CD4-positive, CD25-positive, alpha-beta regulatory T cell (primary cell): ENCODE measurements at regions not wholly inside any gene's neighbourhood (a gene's known extent, or its start where the extent isn't known, plus 50 kb on each side); places are given as distances from the start of the nearest gene placed in this dataset.
A peak's percentile ranks its signal among the peaks of the same experiment; 100 is the strongest.

Source experiments
- ATAC-seq, 2 donors: fragments of 150-1000 bp; cut with Tn5 transposase; one replicate each; pipeline ENCODE4 v1.10.0; 2021; ENCODE audit warnings: low read depth in 2 of 2, moderate number of reproducible peaks in 2 of 2, moderate library complexity in 1 of 2
- DNase-seq, 3 donors: peaks; one replicate each; pipeline versions ENCODE4 v3.0.0 to v3.0.0-alpha.2; 2012 to 2022; ENCODE audit warnings: mixed read lengths in 1 of 3
- H3K27ac ChIP-seq: one replicate; pipeline ENCODE4 v1.7.0; 2013; ENCODE audit warnings: mild to moderate bottlenecking, low read length; ENCODE audit not compliant: insufficient read depth, poor library complexity, severe bottlenecking
- H3K27me3 ChIP-seq: one replicate; pipeline ENCODE4 v1.7.0; 2013; ENCODE audit warnings: low read length; ENCODE audit not compliant: control insufficient read depth, insufficient read depth
- H3K36me3 ChIP-seq: one replicate; pipeline ENCODE4 v1.7.0; 2013; ENCODE audit warnings: mild to moderate bottlenecking, low read length, moderate library complexity; ENCODE audit not compliant: control insufficient read depth, insufficient read depth
- H3K4me1 ChIP-seq: 2 replicates; pipeline ENCODE4 v1.7.0; 2013; ENCODE audit warnings: mild to moderate bottlenecking, low read length; ENCODE audit not compliant: insufficient read depth, control insufficient read depth, poor library complexity, severe bottlenecking
- H3K4me3 ChIP-seq: one replicate; pipeline ENCODE4 v1.7.0; 2013; ENCODE audit warnings: low read depth, mild to moderate bottlenecking, low read length, moderate library complexity
- H3K9me3 ChIP-seq, 2 experiments: 1 replicate in 1 of 2; 2 replicates in 1 of 2; pipeline ENCODE4 v1.7.0; 2013; ENCODE audit warnings: low read length in 2 of 2, mild to moderate bottlenecking in 1 of 2, moderate library complexity in 1 of 2; ENCODE audit not compliant: control insufficient read depth in 2 of 2
- H3K27ac Mint-ChIP-seq, 3 donors: one replicate each; pipeline ENCODE4 v1.8.0; 2020 to 2022; ENCODE audit warnings: mild to moderate bottlenecking in 3 of 3, mixed read lengths in 3 of 3, moderate library complexity in 2 of 3
- H3K27me3 Mint-ChIP-seq: one replicate; pipeline ENCODE4 v1.8.0; 2022; ENCODE audit warnings: mild to moderate bottlenecking, mixed read lengths
- H3K36me3 Mint-ChIP-seq: one replicate; pipeline ENCODE4 v1.8.0; 2020; ENCODE audit warnings: mixed read lengths
- H3K4me1 Mint-ChIP-seq, 4 donors: one replicate each; pipeline ENCODE4 v1.8.0; 2020 to 2022; ENCODE audit warnings: mixed read lengths in 4 of 4, mild to moderate bottlenecking in 1 of 4
- H3K4me3 Mint-ChIP-seq, 4 donors: one replicate each; pipeline ENCODE4 v1.8.0; 2020 to 2022; ENCODE audit warnings: mild to moderate bottlenecking in 4 of 4, mixed read lengths in 4 of 4, moderate library complexity in 3 of 4
- H3K9me3 Mint-ChIP-seq, 7 donors: one replicate each; pipeline ENCODE4 v1.8.0; 2020 to 2022; ENCODE audit warnings: mixed read lengths in 7 of 7, mild to moderate bottlenecking in 3 of 7, moderate library complexity in 2 of 7

GRCh38 chr9:8115570-8115969, 316.0 kb upstream of the DMAC1 start:
- no peaks in the 10 kb centered on the region for H3K36me3 Mint-ChIP-seq
- no peak for DNase-seq
- Histone ChIP-seq H3K27ac (no peak overlapping the region), H3K27me3 (no peaks in the 10 kb centered on the region), H3K36me3 (no peaks in the 10 kb centered on the region), H3K9me3 (no peaks in the 10 kb centered on the region), H3K4me3 (no peak overlapping the region), H3K4me1 (no peaks in the 10 kb centered on the region)
- ATAC-seq: no peak
- H3K4me1 Mint-ChIP-seq: no peaks in the 10 kb centered on the region
- H3K27ac Mint-ChIP-seq: peak overlapping the region in 1 of 3 donors; percentile 42
- H3K4me3 Mint-ChIP-seq: no peak overlapping the region
- H3K9me3 Mint-ChIP-seq: no peaks in the 10 kb centered on the region
- H3K27me3 Mint-ChIP-seq: peaks cover 3% of the 10 kb centered on the region

GRCh38 chr9:8114826-8115225, 315.2 kb upstream of the DMAC1 start:
- Mint-ChIP-seq H3K27ac (no peak overlapping the region), H3K27me3 (peaks cover 4% of the 10 kb centered on the region), H3K36me3 (no peaks in the 10 kb centered on the region), H3K9me3 (no peaks in the 10 kb centered on the region), H3K4me3 (no peak overlapping the region), H3K4me1 (no peaks in the 10 kb centered on the region)
- DNase-seq (no peak), ATAC-seq (no peak)
- Histone ChIP-seq H3K4me3 (no peak overlapping the region), H3K4me1 (no peaks in the 10 kb centered on the region), H3K36me3 (no peaks in the 10 kb centered on the region), H3K27ac (no peak overlapping the region), H3K9me3 (no peaks in the 10 kb centered on the region), H3K27me3 (no peaks in the 10 kb centered on the region)

- Mint-ChIP-seq H3K27me3 (peaks cover 8% of the 10 kb centered on the region), H3K4me1 (no peaks in the 10 kb centered on the region), H3K27ac (no peak overlapping the region), H3K4me3 (no peak overlapping the region), H3K9me3 (peaks cover 0 to 10% (median 0%) of the 10 kb centered on the region in 7 donors), H3K36me3 (no peaks in the 10 kb centered on the region)
- no peak for DNase-seq
- H3K4me3 ChIP-seq: no peak overlapping the region
- H3K27ac ChIP-seq: no peak overlapping the region
- no peaks in the 10 kb centered on the region for H3K36me3 ChIP-seq
- no peak for ATAC-seq
- H3K27me3 ChIP-seq: no peaks in the 10 kb centered on the region
- H3K4me1 ChIP-seq: no peaks in the 10 kb centered on the region
- H3K9me3 ChIP-seq: no peaks in the 10 kb centered on the region
Measured at GRCh38 chr9:8106362-8106761, 306.8 kb upstream of the DMAC1 start.

- H3K9me3 Mint-ChIP-seq: peaks cover 0 to 11% (median 4%) of the 10 kb centered on the region in 7 donors
- H3K27me3 ChIP-seq: no peaks in the 10 kb centered on the region
- H3K4me3 ChIP-seq: no peak overlapping the region
- no peaks in the 10 kb centered on the region for H3K27me3 Mint-ChIP-seq
- H3K4me1 ChIP-seq: no peaks in the 10 kb centered on the region
- no peak overlapping the region for H3K4me3 Mint-ChIP-seq
- no peaks in the 10 kb centered on the region for H3K36me3 ChIP-seq
- ATAC-seq (no peak), DNase-seq (no peak)
- no peak overlapping the region for H3K27ac ChIP-seq
- no peaks in the 10 kb centered on the region for H3K9me3 ChIP-seq
- no peak overlapping the region for H3K27ac Mint-ChIP-seq
- H3K4me1 Mint-ChIP-seq: no peaks in the 10 kb centered on the region
- no peaks in the 10 kb centered on the region for H3K36me3 Mint-ChIP-seq
Measured at GRCh38 chr9:8101607-8102006, 302.0 kb upstream of the DMAC1 start.

- Mint-ChIP-seq H3K9me3 (peaks cover 0 to 5% (median 3%) of the 10 kb centered on the region in 7 donors), H3K27ac (no peak overlapping the region), H3K36me3 (no peaks in the 10 kb centered on the region), H3K4me1 (no peaks in the 10 kb centered on the region), H3K4me3 (no peak overlapping the region), H3K27me3 (no peaks in the 10 kb centered on the region)
- ATAC-seq: no peak
- H3K27me3 ChIP-seq: no peaks in the 10 kb centered on the region
- H3K9me3 ChIP-seq: no peaks in the 10 kb centered on the region
- H3K4me1 ChIP-seq: no peaks in the 10 kb centered on the region
- no peak for DNase-seq
- H3K27ac ChIP-seq: no peak overlapping the region
- H3K4me3 ChIP-seq: no peak overlapping the region
- H3K36me3 ChIP-seq: no peaks in the 10 kb centered on the region
Measured at GRCh38 chr9:8096091-8096490, 296.5 kb upstream of the DMAC1 start.

GRCh38 chr9:8095672-8096086, 296.1 kb upstream of the DMAC1 start:
- no peak overlapping the region for H3K4me3 Mint-ChIP-seq
- no peak for ATAC-seq

GRCh38 chr9:8088477-8088876, 288.9 kb upstream of the DMAC1 start:
- no peak for ATAC-seq
- H3K27me3 Mint-ChIP-seq: no peaks in the 10 kb centered on the region
- H3K4me1 ChIP-seq: no peaks in the 10 kb centered on the region

More at GRCh38 chr9:8095672-8096086, 296.1 kb upstream of the DMAC1 start:
- H3K27ac ChIP-seq: no peak overlapping the region
- H3K27me3 ChIP-seq: no peaks in the 10 kb centered on the region
- peaks cover 0 to 5% (median 3%) of the 10 kb centered on the region in 7 donors for H3K9me3 Mint-ChIP-seq
- H3K4me1 ChIP-seq: no peaks in the 10 kb centered on the region
- H3K4me1 Mint-ChIP-seq: no peaks in the 10 kb centered on the region
- DNase-seq: no peak
- H3K36me3 ChIP-seq: no peaks in the 10 kb centered on the region
- H3K36me3 Mint-ChIP-seq: no peaks in the 10 kb centered on the region
- no peaks in the 10 kb centered on the region for H3K27me3 Mint-ChIP-seq
- H3K27ac Mint-ChIP-seq: no peak overlapping the region
- no peaks in the 10 kb centered on the region for H3K9me3 ChIP-seq
- no peak overlapping the region for H3K4me3 ChIP-seq

GRCh38 chr9:8085986-8086385, 286.4 kb upstream of the DMAC1 start:
- H3K4me1 ChIP-seq: no peaks in the 10 kb centered on the region
- ATAC-seq (no peak), DNase-seq (no peak)
- no peaks in the 10 kb centered on the region for H3K27me3 ChIP-seq
- Mint-ChIP-seq H3K36me3 (no peaks in the 10 kb centered on the region), H3K4me1 (no peaks in the 10 kb centered on the region), H3K27me3 (peaks cover 6% of the 10 kb centered on the region), H3K9me3 (peaks cover 0 to 8% (median 2%) of the 10 kb centered on the region in 7 donors), H3K27ac (no peak overlapping the region), H3K4me3 (no peak overlapping the region)
- H3K27ac ChIP-seq: no peak overlapping the region
- no peaks in the 10 kb centered on the region for H3K36me3 ChIP-seq
- H3K4me3 ChIP-seq: no peak overlapping the region
- H3K9me3 ChIP-seq: no peaks in the 10 kb centered on the region

More at GRCh38 chr9:8088477-8088876, 288.9 kb upstream of the DMAC1 start:
- no peaks in the 10 kb centered on the region for H3K27me3 ChIP-seq
- H3K9me3 Mint-ChIP-seq: peaks cover 0 to 6% (median 0%) of the 10 kb centered on the region in 7 donors
- no peaks in the 10 kb centered on the region for H3K9me3 ChIP-seq
- no peak for DNase-seq
- H3K4me3 Mint-ChIP-seq: no peak overlapping the region
- H3K4me1 Mint-ChIP-seq: no peaks in the 10 kb centered on the region
- H3K27ac Mint-ChIP-seq: no peak overlapping the region
- H3K36me3 Mint-ChIP-seq: no peaks in the 10 kb centered on the region
- H3K36me3 ChIP-seq: no peaks in the 10 kb centered on the region
- H3K4me3 ChIP-seq: no peak overlapping the region
- no peak overlapping the region for H3K27ac ChIP-seq
